ENCODE measurements at regions not wholly inside any gene's neighbourhood (a gene's known extent, or its start where the extent isn't known, plus 50 kb on each side); places are given as distances from the start of the nearest gene placed in this dataset.
"Not testable (repeated sequence)": the region's sequence is repeated elsewhere in the genome, so short reads cannot be mapped to it uniquely, and the experiment has no call there.

- no peak for DNase-seq
Observed at GRCh38 chr14:105700622-105701288, 174.4 kb downstream of the TMEM121 start.

- no peak for DNase-seq
Observed at GRCh38 chr14:105701456-105702274, 175.3 kb downstream of the TMEM121 start.

GRCh38 chr14:105702275-105702817 is 176.0 kb downstream of the TMEM121 start:
- DNase-seq, result no peak

- DNase-seq, result not testable (repeated sequence)
Observed at GRCh38 chr14:105703044-105703665, 176.8 kb downstream of the TMEM121 start.

GRCh38 chr14:105704091-105704490 is 177.7 kb downstream of the TMEM121 start:
- not testable (repeated sequence) for DNase-seq

GRCh38 chr14:105704492-105704891 is 178.1 kb downstream of the TMEM121 start:
- not testable (repeated sequence) for DNase-seq

- not testable (repeated sequence) for DNase-seq
Observed at GRCh38 chr14:105705512-105705861, 179.1 kb downstream of the TMEM121 start.

GRCh38 chr14:105705862-105706700 is 179.7 kb downstream of the TMEM121 start:
- DNase-seq, result not testable (repeated sequence)

- not testable (repeated sequence) for DNase-seq
Observed at GRCh38 chr14:105706701-105707019, 180.3 kb downstream of the TMEM121 start.

GRCh38 chr14:105707099-105707498 is 180.7 kb downstream of the TMEM121 start:
- DNase-seq, result not testable (repeated sequence)

GRCh38 chr14:105707723-105708151 is 181.4 kb downstream of the TMEM121 start:
- not testable (repeated sequence) for DNase-seq

- DNase-seq, result not testable (repeated sequence)
Observed at GRCh38 chr14:105708251-105709134, 182.1 kb downstream of the TMEM121 start.

GRCh38 chr14:105709281-105710118 is 183.1 kb downstream of the TMEM121 start:
- DNase-seq, result no peak

GRCh38 chr14:105710119-105711043 is 184.0 kb downstream of the TMEM121 start:
- DNase-seq, result no peak

- no peak for DNase-seq
Observed at GRCh38 chr14:105711044-105711620, 184.7 kb downstream of the TMEM121 start.

- no peak for DNase-seq
Observed at GRCh38 chr14:105711841-105712460, 185.6 kb downstream of the TMEM121 start.

- not testable (repeated sequence) for DNase-seq
Observed at GRCh38 chr14:105712670-105713069, 186.3 kb downstream of the TMEM121 start.

- not testable (repeated sequence) for DNase-seq
Observed at GRCh38 chr14:105713160-105713559, 186.8 kb downstream of the TMEM121 start.

GRCh38 chr14:105713836-105714235 is 187.5 kb downstream of the TMEM121 start:
- DNase-seq, result peak; percentile 18
